Urinary bladder (tissue), 3 donors: ENCODE measurements at regions not wholly inside any gene's neighbourhood (a gene's known extent, or its start where the extent isn't known, plus 50 kb on each side); places are given as distances from the start of the nearest gene placed in this dataset.
"Not testable (repeated sequence)": the region's sequence is repeated elsewhere in the genome, so short reads cannot be mapped to it uniquely, and the experiment has no call there.

ENCODE experiments used
- DNase-seq: peaks from one replicate; pipeline ENCODE4 v3.0.0-alpha.2; 2015; ENCODE audit errors: extremely low spot score
- H3K27ac ChIP-seq: one replicate; pipeline ENCODE4 v1.5.1; 2013; ENCODE audit warnings: low read depth, mild to moderate bottlenecking, moderate library complexity
- H3K36me3 ChIP-seq: one replicate; pipeline ENCODE4 v1.6.1; 2013; ENCODE audit warnings: mild to moderate bottlenecking, moderate library complexity; ENCODE audit not compliant: insufficient read depth
- H3K4me1 ChIP-seq: one replicate; pipeline ENCODE4 v1.6.1; 2013; ENCODE audit warnings: mild to moderate bottlenecking, moderate library complexity; ENCODE audit not compliant: insufficient read depth
- H3K4me3 ChIP-seq: one replicate; pipeline ENCODE4 v1.5.1; 2013; ENCODE audit warnings: low read depth, low read length
- WGBS: extraction: QIAGEN DNeasy Blood & Tissue Kit; methylation state at CpG from one replicate; pipeline ENCODE4 v1.1.7; 2013; 5-methylcytosine and 5-hydroxymethylcytosine counted together
- donor health status: healthy with polysubstance abuse.
- donor health status: healthy.

DNA sequence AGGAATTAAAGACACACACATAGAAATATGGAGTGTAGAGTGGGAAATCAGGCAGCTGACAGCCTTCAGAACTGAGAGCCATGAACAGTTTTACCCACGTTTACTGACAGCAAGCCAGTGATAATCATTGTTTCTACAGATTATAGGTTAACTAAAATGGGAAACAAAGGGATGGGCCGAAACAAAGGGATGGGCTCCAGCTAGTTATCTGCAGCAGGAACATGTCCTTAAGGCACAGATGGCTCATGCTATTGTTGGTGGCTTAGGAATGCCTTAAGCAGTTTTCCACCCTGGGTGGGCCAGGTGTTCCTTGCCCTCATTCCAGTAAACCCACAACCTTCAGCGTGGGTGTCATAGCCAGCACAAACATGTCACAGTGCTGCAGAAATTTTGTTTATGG lies 355.7 kb upstream of the INTU start:
- WGBS: 88% methylated on average over 3 of the region's 3 CpGs
- not testable (repeated sequence) for H3K36me3 ChIP-seq, H3K4me3 ChIP-seq, DNase-seq, H3K27ac ChIP-seq, H3K4me1 ChIP-seq

DNA sequence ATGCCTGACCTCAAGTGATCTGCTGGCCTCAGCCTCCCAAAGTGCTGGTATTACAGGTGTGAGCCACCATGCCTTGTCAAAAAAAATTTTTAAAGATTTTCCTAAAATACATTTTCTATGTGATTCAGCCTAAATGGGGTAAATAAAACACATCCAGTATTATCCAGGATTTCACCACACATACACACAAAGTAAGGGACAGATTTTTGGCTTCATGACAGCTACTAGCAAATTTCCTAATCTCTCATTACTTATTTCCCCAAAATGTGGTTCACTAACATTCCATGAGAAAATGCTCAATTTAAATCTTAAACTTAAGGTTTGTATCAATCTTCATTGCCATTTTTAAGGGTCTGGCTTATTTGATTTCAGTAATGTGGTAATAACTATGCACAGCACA lies 348.5 kb upstream of the INTU start:
- Histone ChIP-seq H3K4me3 (no peak overlapping the region), H3K27ac (no peak overlapping the region), H3K36me3 (no peaks in the 10 kb centered on the region), H3K4me1 (no peaks in the 10 kb centered on the region)
- no peak for DNase-seq

DNA sequence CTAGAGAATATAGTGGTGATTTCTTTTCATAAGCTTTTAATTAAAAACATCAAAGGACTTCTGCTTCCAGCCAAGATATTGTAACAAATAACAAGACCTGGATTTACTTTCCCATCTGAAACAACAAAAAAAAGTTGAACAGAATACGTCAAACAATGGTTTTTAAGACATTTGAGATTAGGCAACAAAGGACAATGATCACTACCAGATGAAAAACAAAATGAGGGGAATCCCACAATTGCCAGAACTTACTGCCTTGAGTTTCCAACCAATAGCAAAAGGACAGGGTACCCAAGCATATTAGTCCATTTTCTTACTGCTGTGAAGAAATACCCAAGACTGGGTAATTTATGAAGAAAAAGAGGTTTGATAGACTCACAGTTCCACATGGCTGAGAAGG lies 341.4 kb upstream of the INTU start:
- 85% methylated on average over 1 of the region's 1 CpG for WGBS

DNA sequence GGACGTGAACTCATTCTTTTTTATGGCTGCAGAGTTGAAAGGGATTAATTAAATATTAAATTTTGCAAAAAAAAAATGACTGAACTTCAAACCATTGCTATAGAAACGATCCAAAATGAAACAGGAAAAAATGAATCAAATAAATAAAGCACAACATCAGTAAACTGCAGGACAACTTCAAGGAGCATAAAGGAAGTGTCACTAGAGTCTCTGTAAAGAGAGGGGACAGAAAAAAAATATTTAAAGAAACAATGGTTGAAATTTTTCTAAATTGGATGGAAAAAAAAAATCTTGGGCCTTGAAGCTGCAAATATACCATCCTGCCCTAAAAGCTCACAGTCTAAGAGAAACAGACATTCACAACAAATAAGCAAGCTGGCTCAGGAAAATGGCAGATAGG lies 339.3 kb upstream of the INTU start:
- Histone ChIP-seq H3K27ac (no peak overlapping the region), H3K4me1 (no peaks in the 10 kb centered on the region), H3K4me3 (no peak overlapping the region), H3K36me3 (no peaks in the 10 kb centered on the region)
- WGBS: 52% methylated on average over 2 of the region's 2 CpGs
- no peak for DNase-seq

More for the DNA sequence above, 341.4 kb upstream of the INTU start:
- H3K27ac ChIP-seq: no peak overlapping the region
- H3K36me3 ChIP-seq: no peaks in the 10 kb centered on the region
- H3K4me3 ChIP-seq: no peak overlapping the region
- no peaks in the 10 kb centered on the region for H3K4me1 ChIP-seq
- DNase-seq: no peak

DNA sequence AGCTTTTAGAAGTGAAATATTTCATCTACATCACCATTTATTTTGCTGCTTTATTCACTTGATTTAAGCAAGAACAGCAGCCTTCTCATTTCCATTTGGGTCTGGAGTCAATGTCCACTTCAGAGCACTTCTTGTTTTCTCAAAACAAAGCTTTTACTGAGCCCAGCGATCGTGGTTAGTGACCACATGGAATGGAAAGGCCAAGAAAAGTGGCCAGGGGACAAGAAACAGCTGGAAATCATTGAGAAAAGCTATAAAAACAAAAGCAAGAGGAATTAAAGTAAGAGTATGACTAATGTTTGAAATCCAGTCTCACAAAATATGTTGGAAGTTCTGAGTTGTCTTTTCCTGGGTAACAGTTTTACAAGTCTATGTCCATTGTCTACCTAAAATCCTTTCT lies 328.4 kb upstream of the INTU start:
- Histone ChIP-seq H3K4me1 (no peaks in the 10 kb centered on the region), H3K4me3 (no peak overlapping the region), H3K36me3 (no peaks in the 10 kb centered on the region), H3K27ac (no peak overlapping the region)
- DNase-seq: no peak
- 38% methylated on average over 2 of the region's 2 CpGs for WGBS

DNA sequence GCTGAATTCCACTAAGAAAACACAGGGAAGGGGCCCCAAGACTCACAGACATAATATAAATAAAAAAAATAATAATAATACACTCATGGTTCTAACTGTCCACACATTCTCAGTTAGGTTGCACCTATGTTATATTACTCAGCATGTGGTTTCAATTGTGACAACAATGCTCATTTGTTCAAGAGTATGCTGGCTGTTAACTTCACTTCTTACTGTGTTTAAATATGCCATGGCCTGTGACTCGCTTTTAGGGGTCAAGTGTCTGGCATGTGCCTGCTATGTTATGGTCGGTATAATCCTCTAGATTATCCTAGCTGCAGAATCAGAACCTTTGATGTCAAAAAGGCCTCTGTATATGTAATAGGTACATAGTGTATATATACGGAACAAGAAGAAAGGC lies 324.8 kb upstream of the INTU start:
- Histone ChIP-seq H3K4me3 (no peak overlapping the region), H3K27ac (no peak overlapping the region), H3K4me1 (no peaks in the 10 kb centered on the region), H3K36me3 (no peaks in the 10 kb centered on the region)
- WGBS: 60% methylated on average over 3 of the region's 3 CpGs
- no peak for DNase-seq

DNA sequence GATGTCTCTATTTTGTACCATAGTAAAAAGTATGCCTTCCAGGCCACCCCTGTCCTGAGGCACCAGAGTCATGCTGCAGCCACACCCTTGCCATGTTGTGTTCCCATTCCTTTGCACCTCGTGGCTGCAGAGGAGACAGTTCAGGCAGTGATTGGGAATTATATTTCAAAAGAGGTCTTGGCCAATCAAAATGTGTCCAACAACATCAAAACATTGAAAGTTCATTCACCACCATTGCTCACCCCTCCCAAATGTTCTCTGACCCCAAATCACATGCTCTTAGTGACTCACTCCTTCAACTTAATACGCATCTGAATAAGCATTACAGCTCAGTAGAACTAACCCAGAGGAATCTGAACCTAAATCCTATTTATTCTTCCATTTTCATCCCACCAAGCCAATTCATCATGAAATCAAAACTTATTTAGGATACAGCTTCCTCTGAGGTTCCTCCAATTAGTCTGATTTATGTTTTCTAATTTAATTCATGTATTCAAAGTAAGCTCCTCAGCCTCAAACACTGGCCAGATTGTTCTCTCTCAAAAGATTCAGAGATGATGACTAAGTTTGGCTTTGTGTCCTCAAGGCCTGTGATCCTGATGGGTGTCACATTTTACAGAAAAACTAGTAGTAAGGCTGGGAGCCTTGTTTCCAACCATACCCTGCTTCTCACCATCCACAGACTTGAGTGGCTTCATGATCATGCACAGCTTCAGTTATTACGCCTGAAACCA lies 323.2 kb upstream of the INTU start:
- no peak overlapping the region for H3K27ac ChIP-seq
- 76% methylated on average over 3 of the region's 3 CpGs for WGBS
- H3K4me1 ChIP-seq: no peaks in the 10 kb centered on the region
- DNase-seq: no peak
- H3K4me3 ChIP-seq: no peak overlapping the region
- no peaks in the 10 kb centered on the region for H3K36me3 ChIP-seq

DNA sequence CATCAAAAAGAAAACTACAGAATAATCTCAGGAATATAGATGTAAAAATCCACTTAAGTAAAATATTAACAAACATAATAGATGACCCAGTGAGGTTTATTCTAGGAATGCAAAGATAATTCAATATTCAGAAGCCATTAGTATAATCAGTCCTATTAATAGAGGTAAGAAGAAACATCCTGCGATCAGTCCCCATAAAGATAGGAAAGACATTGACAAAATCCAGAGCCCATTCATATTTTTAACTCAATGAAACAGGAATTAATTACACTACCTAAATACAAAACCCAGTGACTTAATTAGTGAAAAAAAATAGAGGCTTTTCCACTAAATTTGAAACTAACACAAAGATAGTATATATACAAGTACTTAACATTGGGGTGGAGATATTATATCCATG lies 321.4 kb upstream of the INTU start:
- 78% methylated on average over 1 of the region's 1 CpG for WGBS
- Histone ChIP-seq H3K27ac (no peak overlapping the region), H3K4me3 (no peak overlapping the region), H3K36me3 (no peaks in the 10 kb centered on the region), H3K4me1 (no peaks in the 10 kb centered on the region)
- DNase-seq: no peak

DNA sequence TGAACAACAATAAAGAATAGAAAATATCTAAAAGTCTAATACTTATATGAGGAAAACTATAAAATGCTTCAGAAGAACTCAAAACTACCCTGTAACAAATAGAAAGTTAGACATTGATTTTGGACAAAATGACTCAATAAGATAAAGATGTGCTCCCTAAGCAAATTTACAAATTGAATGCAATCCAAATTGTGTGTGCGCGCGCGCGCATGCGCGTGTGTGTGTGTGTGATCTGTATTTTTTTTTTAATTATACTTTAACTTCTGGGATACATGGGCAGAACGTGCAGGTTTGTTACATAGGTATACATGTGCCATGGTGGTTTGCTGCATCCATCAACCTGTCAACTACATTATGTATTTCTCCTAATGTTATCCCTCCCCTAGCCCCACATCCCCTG lies 320.8 kb upstream of the INTU start:
- no peak overlapping the region for H3K27ac ChIP-seq
- H3K36me3 ChIP-seq: no peaks in the 10 kb centered on the region
- no peak for DNase-seq
- H3K4me3 ChIP-seq: no peak overlapping the region
- WGBS: 91% methylated on average over 8 of the region's 8 CpGs
- no peaks in the 10 kb centered on the region for H3K4me1 ChIP-seq

DNA sequence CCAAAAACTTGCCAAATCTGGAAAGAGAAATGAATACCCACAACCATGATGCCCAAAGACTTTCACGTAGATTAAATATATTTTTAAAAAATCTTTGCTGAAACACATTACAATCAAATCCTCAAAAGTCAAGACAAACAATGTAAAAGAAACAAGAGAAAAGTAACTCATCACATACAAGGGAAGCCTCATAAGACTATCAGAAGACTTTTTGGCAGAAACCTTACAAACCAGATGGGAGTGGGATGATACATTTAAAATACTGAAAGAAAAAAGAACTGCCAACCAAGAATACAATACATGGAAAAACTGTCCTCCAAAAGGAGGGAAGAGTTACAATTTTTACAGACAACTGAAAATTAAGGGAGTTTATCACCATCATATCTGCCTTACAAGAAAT lies 319.0 kb upstream of the INTU start:
- 97% methylated on average over 1 of the region's 1 CpG for WGBS
- Histone ChIP-seq H3K4me1 (no peaks in the 10 kb centered on the region), H3K27ac (no peak overlapping the region), H3K36me3 (no peaks in the 10 kb centered on the region), H3K4me3 (no peak overlapping the region)
- no peak for DNase-seq

DNA sequence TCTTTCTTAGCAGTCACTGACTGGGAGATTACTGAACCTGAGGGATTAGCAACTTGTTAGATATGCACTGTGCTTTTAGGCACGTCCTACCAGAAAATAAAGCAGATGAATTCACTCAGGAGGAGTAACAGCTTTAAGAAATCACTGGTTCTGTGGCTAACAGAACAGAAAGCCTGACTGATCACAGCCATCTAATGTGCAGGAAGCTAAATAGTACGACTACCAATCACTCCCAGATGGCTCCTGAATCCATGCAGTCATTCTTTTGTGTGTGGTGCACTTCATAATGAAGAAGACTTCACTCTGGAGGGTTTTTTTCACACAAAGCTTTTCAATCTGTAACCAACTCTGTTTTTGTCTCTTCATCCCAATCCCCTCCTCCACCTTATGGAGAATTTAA lies 305.3 kb upstream of the INTU start:
- Histone ChIP-seq H3K4me1 (no peaks in the 10 kb centered on the region), H3K36me3 (no peaks in the 10 kb centered on the region), H3K4me3 (no peak overlapping the region), H3K27ac (no peak overlapping the region)
- DNase-seq: no peak
- WGBS: 38% methylated on average over 2 of the region's 2 CpGs

DNA sequence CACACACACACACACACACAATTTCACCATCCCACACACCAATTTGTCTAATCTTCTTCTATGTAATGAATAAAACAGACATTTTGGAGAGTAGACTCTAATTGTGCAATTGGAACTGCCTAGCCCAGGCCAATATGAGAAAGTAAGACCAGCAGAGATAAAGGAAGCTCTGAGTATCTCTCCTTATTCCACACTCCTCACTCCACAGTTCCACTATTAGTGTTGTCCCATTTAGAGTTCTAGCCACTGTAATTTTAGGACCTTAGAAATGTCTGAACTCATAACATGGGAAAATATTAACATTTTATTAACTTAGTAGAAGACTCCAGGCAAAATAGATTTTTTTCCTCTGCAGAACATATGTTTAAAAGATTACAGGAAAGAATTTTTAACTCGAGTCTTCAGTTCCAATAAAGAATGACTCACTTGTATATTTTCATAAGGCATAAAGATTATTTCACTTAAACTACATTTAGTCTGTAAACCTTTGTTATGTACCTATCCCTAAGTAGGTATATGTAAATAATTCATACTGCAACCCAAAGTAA lies 297.6 kb upstream of the INTU start:
- DNase-seq: no peak
- WGBS: 27% methylated on average over 1 of the region's 1 CpG
- Histone ChIP-seq H3K27ac (no peak overlapping the region), H3K4me1 (no peaks in the 10 kb centered on the region), H3K4me3 (no peak overlapping the region), H3K36me3 (no peaks in the 10 kb centered on the region)

DNA sequence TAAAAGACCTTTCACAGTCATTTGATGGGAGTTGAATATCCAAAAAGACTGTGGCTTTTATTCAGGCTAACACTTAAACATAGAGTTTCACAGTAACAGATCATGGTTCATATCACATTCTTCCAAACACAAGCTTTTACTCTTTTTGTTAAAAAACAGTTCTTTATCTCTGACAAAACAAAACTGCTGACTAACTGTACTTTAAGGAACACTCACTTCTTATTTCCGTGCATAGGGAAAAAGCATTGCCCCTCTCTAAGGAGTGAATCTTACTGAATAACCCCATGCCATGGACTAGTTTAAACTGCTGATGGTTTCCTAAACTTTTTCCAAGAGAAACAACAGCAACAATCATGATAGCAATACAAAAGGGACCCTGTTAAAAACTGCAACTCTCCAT lies 297.0 kb upstream of the INTU start:
- WGBS: 69% methylated on average over 1 of the region's 1 CpG
- Histone ChIP-seq H3K27ac (no peak overlapping the region), H3K4me1 (no peaks in the 10 kb centered on the region), H3K4me3 (no peak overlapping the region), H3K36me3 (no peaks in the 10 kb centered on the region)
- DNase-seq: no peak

DNA sequence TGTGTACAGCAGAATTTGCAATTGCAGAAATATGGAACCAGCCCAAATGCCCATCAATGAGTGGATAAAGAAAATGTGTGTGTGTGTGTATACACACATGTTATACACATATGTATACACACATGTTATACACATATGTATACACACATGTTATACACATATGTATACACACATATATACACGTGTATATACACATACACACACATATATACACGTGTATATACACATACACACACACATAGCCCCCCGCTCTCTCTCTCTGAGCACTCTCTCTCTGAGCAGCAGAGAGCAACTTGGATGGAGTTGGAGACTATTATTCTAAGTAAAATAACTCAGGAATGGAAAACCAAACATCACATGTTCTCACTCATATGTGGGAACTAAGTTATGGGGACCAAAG lies 289.6 kb upstream of the INTU start:
- 74% methylated on average over 3 of the region's 3 CpGs for WGBS
- H3K36me3 ChIP-seq, H3K4me3 ChIP-seq, H3K27ac ChIP-seq, DNase-seq, H3K4me1 ChIP-seq: not testable (repeated sequence)

DNA sequence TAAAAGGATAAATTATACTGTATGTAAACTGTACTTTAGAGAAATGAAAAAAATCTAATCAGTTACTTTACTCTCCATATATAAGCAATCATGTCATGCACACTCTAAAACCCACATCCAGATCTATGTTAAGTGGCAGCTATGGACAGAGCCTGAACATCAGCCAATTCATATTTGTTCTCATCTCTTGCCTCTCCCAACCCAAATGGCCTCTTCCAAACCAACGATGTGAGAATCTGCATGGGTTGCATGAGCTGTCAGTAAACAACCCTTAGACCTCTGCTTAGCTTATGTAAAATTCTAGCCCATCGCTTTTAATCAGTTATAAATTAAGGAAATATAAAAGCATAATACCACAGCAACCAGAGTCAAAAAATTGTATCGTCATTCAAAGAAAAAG lies 288.7 kb upstream of the INTU start:
- H3K4me1 ChIP-seq: no peaks in the 10 kb centered on the region
- no peaks in the 10 kb centered on the region for H3K36me3 ChIP-seq
- WGBS: 93% methylated on average over 3 of the region's 3 CpGs
- H3K4me3 ChIP-seq: no peak overlapping the region
- H3K27ac ChIP-seq: no peak overlapping the region
- DNase-seq: no peak
